Immature natural killer cell (primary cell): ENCODE measurements at regions not wholly inside any gene's neighbourhood (a gene's known extent, or its start where the extent isn't known, plus 50 kb on each side); places are given as distances from the start of the nearest gene placed in this dataset.

Experiments
- DNase-seq, 3 donors: peaks; one replicate each; pipeline ENCODE4 v3.0.0; 2022; ENCODE audit warnings: mixed read lengths in 1 of 3
- H3K27ac Mint-ChIP-seq, 6 donors: one replicate each; pipeline ENCODE4 v1.8.0; 2020; ENCODE audit warnings: mixed read lengths in 6 of 6, mild to moderate bottlenecking in 5 of 6, inconsistent platforms in 4 of 6, moderate library complexity in 3 of 6
- H3K27me3 Mint-ChIP-seq, 3 donors: one replicate each; pipeline ENCODE4 v1.8.0; 2020 to 2021; ENCODE audit warnings: low read depth in 3 of 3, mild to moderate bottlenecking in 3 of 3, mixed read lengths in 3 of 3, moderate library complexity in 3 of 3, inconsistent platforms in 1 of 3
- H3K36me3 Mint-ChIP-seq, 3 donors: one replicate each; pipeline ENCODE4 v1.8.0; 2020; ENCODE audit warnings: mixed read lengths in 3 of 3, inconsistent platforms in 2 of 3, mild to moderate bottlenecking in 2 of 3
- H3K4me1 Mint-ChIP-seq, 2 donors: one replicate each; pipeline ENCODE4 v1.8.0; 2020; ENCODE audit warnings: inconsistent platforms in 2 of 2, mild to moderate bottlenecking in 2 of 2, mixed read lengths in 2 of 2, moderate library complexity in 1 of 2
- H3K4me3 Mint-ChIP-seq, 5 donors: one replicate each; pipeline ENCODE4 v1.8.0; 2020; ENCODE audit warnings: mild to moderate bottlenecking in 5 of 5, mixed read lengths in 5 of 5, inconsistent platforms in 3 of 5, moderate library complexity in 3 of 5
- H3K9me3 Mint-ChIP-seq, 6 donors: one replicate each; pipeline ENCODE4 v1.8.0; 2020; ENCODE audit warnings: mild to moderate bottlenecking in 6 of 6, mixed read lengths in 6 of 6, inconsistent platforms in 4 of 6, moderate library complexity in 3 of 6

- H3K27me3 Mint-ChIP-seq: peaks cover 0 to 4% (median 0%) of the 10 kb centered on the region in 3 donors
- DNase-seq: no peak
- H3K36me3 Mint-ChIP-seq: no peaks in the 10 kb centered on the region
- H3K27ac Mint-ChIP-seq: no peak overlapping the region
- no peak overlapping the region for H3K4me3 Mint-ChIP-seq
- H3K9me3 Mint-ChIP-seq: peaks cover 4 to 42% (median 27%) of the 10 kb centered on the region in 6 donors
- no peaks in the 10 kb centered on the region for H3K4me1 Mint-ChIP-seq
Observed at GRCh38 chr3:104474011-104474410, 892.7 kb upstream of the ALCAM start.

GRCh38 chr3:104503022-104503421 is 863.7 kb upstream of the ALCAM start:
- peaks cover 0 to 23% (median 6%) of the 10 kb centered on the region in 6 donors for H3K9me3 Mint-ChIP-seq
- no peaks in the 10 kb centered on the region for H3K4me1 Mint-ChIP-seq
- DNase-seq: no peak
- no peak overlapping the region for H3K4me3 Mint-ChIP-seq
- H3K27me3 Mint-ChIP-seq: no peaks in the 10 kb centered on the region
- no peaks in the 10 kb centered on the region for H3K36me3 Mint-ChIP-seq
- H3K27ac Mint-ChIP-seq: no peak overlapping the region

GRCh38 chr3:104510131-104510849 is 856.4 kb upstream of the ALCAM start:
- H3K4me3 Mint-ChIP-seq: no peak overlapping the region
- H3K9me3 Mint-ChIP-seq: peaks cover 4 to 23% (median 12%) of the 10 kb centered on the region in 6 donors
- no peaks in the 10 kb centered on the region for H3K27me3 Mint-ChIP-seq
- H3K27ac Mint-ChIP-seq: no peak overlapping the region
- DNase-seq: no peak
- H3K4me1 Mint-ChIP-seq: no peaks in the 10 kb centered on the region
- no peaks in the 10 kb centered on the region for H3K36me3 Mint-ChIP-seq

GRCh38 chr3:104514371-104514770 is 852.3 kb upstream of the ALCAM start:
- Mint-ChIP-seq H3K27me3 (no peaks in the 10 kb centered on the region), H3K27ac (no peak overlapping the region), H3K4me3 (no peak overlapping the region), H3K9me3 (peaks cover 7 to 36% (median 11%) of the 10 kb centered on the region in 6 donors), H3K36me3 (no peaks in the 10 kb centered on the region), H3K4me1 (no peaks in the 10 kb centered on the region)
- DNase-seq: no peak

DNA sequence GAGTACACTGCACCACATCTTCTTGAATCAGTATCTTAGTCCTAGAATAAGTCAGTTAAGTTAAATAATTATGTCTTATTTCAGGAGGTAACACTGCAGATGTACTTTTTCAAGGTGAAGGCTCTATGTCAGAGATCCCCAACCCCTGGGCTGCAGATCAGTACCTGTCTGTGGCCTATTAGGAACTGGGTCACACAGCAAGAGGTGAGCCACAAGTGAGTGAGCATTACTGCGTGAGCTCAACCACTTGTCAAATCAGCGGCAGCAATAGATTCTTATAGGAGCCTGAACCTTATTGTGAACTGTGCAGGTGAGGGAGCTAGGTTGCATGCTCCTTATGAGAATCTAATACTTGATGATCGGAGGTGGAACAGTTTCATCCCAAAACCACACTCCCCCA is 851.9 kb upstream of the ALCAM start:
- DNase-seq: no peak
- Mint-ChIP-seq H3K4me3 (no peak overlapping the region), H3K27ac (no peak overlapping the region), H3K9me3 (peaks cover 7 to 40% (median 12%) of the 10 kb centered on the region in 6 donors), H3K27me3 (peaks cover 0 to 1% (median 0%) of the 10 kb centered on the region in 3 donors), H3K36me3 (no peaks in the 10 kb centered on the region), H3K4me1 (no peaks in the 10 kb centered on the region)

DNA sequence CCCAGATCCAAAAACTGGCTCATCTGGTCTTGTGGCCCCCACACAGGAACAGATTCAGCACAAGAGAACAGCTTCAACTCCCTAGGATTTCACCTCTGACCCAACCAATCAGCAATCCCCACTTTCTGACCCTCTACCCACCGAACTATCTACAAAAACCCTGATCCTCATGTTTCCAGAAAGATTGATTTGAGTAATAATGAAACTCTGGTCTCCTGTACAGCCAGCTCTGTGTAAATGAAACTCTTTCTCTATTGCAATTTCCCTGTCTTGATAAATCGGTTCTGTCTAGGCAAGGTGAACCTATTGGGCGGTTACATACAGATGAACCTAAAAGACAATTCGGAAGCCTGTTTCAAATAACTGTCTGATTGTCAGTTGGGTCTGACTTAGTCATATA is 847.6 kb upstream of the ALCAM start:
- no peaks in the 10 kb centered on the region for H3K36me3 Mint-ChIP-seq
- no peak for DNase-seq
- no peaks in the 10 kb centered on the region for H3K4me1 Mint-ChIP-seq
- H3K27me3 Mint-ChIP-seq: peaks cover 0 to 3% (median 1%) of the 10 kb centered on the region in 3 donors
- H3K9me3 Mint-ChIP-seq: peaks cover 1 to 27% (median 13%) of the 10 kb centered on the region in 6 donors
- no peak overlapping the region for H3K27ac Mint-ChIP-seq
- no peak overlapping the region for H3K4me3 Mint-ChIP-seq

DNA sequence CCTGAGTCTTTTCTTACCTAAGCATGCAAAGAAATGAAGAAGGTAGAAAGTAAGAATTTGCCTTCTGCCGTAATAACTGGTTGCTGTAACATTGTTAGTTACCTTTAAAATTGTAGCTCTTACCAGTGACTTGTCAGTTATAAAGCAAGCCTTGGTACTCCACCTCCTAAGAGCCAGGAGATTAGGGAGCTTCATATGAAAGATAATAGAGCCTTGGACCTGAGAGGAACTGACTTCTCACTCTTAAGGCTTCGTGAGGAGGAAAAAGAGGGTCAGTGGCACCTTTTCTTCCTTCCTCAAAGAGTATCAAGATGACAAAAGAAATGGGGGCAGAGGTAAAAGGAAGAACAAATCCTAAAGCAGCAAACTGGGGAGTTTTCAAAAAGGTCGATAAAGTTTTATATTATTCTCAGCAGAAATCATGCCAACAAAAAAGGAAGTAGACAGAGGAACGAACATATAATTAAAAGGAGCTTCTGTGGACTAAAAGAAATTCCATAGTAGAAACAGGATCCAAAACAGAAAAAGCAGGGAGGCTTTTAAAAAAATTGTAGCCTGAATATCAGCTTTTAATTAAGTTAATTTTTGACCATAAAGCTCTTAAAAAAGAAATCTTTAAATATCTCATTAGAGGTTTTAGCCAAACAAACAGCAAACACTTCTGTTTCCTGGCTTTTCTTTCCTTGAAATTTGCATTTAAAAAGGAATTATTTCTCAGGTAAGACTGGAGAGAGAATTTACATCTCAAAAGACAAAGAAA is 847.1 kb upstream of the ALCAM start:
- Mint-ChIP-seq H3K27me3 (peaks cover 0 to 3% (median 1%) of the 10 kb centered on the region in 3 donors), H3K4me3 (no peak overlapping the region), H3K9me3 (peaks cover 0 to 22% (median 12%) of the 10 kb centered on the region in 6 donors), H3K27ac (no peak overlapping the region), H3K4me1 (no peaks in the 10 kb centered on the region), H3K36me3 (no peaks in the 10 kb centered on the region)
- no peak for DNase-seq

- H3K9me3 Mint-ChIP-seq: peaks cover 0 to 21% (median 11%) of the 10 kb centered on the region in 6 donors
- DNase-seq: no peak
- H3K27ac Mint-ChIP-seq: no peak overlapping the region
- no peaks in the 10 kb centered on the region for H3K4me1 Mint-ChIP-seq
- no peak overlapping the region for H3K4me3 Mint-ChIP-seq
- H3K27me3 Mint-ChIP-seq: peaks cover 0 to 3% (median 1%) of the 10 kb centered on the region in 3 donors
- no peaks in the 10 kb centered on the region for H3K36me3 Mint-ChIP-seq
Observed at GRCh38 chr3:104520228-104520655, 846.5 kb upstream of the ALCAM start.

DNA sequence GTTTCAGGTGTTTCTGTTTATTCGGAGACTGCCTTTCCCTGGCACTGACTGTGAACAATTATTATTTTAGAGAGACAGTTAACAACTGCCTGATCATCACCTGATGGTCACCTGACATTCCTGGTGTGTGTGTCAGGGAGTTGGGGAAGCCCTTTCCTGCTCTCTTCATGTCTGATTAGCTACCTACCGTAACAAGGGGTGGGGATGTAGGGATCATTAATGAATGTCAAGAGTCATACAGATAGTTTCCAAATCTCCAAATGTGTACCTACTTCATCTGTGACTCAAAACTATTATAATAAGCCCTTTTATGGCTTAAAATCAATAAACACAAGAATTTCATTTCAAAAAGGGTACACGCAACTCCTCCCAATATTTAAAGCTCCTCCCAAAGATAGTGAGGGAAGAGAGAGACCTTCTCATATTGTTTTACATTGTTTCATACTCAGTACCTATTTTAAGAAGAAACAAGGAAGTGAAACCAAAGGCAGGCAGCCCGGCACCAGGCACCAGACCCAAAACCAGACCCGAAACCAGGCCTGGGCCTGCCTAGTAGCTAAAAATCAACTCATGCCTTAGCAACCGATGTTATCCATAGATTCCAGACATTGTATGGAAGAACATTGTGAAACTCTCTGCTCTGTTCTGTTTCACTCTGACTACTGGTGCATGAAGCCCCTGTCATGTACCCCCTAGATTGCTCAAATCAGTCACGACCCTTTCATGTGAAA is 844.9 kb upstream of the ALCAM start:
- H3K36me3 Mint-ChIP-seq: no peaks in the 10 kb centered on the region
- H3K4me1 Mint-ChIP-seq: no peaks in the 10 kb centered on the region
- peaks cover 0 to 3% (median 1%) of the 10 kb centered on the region in 3 donors for H3K27me3 Mint-ChIP-seq
- DNase-seq: no peak
- no peak overlapping the region for H3K4me3 Mint-ChIP-seq
- H3K9me3 Mint-ChIP-seq: peaks cover 0 to 18% (median 8%) of the 10 kb centered on the region in 6 donors
- no peak overlapping the region for H3K27ac Mint-ChIP-seq

DNA sequence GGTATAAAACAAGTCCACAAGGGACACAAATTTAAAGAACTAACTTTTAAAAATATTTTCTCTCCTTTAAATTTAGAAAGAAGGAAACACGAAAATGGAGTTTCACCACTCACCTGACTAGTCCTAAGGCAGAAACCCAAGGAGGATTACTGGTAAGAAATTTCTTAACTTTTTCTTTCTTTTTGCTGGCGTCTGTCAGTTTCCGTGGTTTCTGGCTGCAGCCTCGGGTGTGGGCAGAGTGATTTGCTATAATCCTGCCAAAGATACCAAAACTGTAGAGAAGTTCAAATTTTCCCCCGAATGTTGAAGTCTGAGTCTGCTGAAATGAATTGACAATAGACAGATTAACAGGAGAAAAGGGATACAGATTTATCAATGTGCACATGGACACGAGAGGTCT is 843.6 kb upstream of the ALCAM start:
- H3K4me1 Mint-ChIP-seq: no peaks in the 10 kb centered on the region
- H3K9me3 Mint-ChIP-seq: peaks cover 0 to 23% (median 9%) of the 10 kb centered on the region in 6 donors
- H3K27ac Mint-ChIP-seq: no peak overlapping the region
- H3K27me3 Mint-ChIP-seq: peaks cover 0 to 3% (median 1%) of the 10 kb centered on the region in 3 donors
- no peak overlapping the region for H3K4me3 Mint-ChIP-seq
- DNase-seq: no peak
- no peaks in the 10 kb centered on the region for H3K36me3 Mint-ChIP-seq

- H3K36me3 Mint-ChIP-seq: no peaks in the 10 kb centered on the region
- no peak overlapping the region for H3K27ac Mint-ChIP-seq
- DNase-seq: no peak
- no peak overlapping the region for H3K4me3 Mint-ChIP-seq
- peaks cover 0 to 1% (median 0%) of the 10 kb centered on the region in 3 donors for H3K27me3 Mint-ChIP-seq
- H3K9me3 Mint-ChIP-seq: peaks cover 0 to 14% (median 10%) of the 10 kb centered on the region in 6 donors
- no peaks in the 10 kb centered on the region for H3K4me1 Mint-ChIP-seq
Observed at GRCh38 chr3:104526901-104527401, 839.8 kb upstream of the ALCAM start.

GRCh38 chr3:104530934-104531333 is 835.8 kb upstream of the ALCAM start:
- H3K27ac Mint-ChIP-seq: no peak overlapping the region
- H3K4me3 Mint-ChIP-seq: no peak overlapping the region
- no peaks in the 10 kb centered on the region for H3K36me3 Mint-ChIP-seq
- H3K27me3 Mint-ChIP-seq: peaks cover 0 to 3% (median 1%) of the 10 kb centered on the region in 3 donors
- H3K9me3 Mint-ChIP-seq: peaks cover 10 to 24% (median 20%) of the 10 kb centered on the region in 6 donors
- no peaks in the 10 kb centered on the region for H3K4me1 Mint-ChIP-seq
- DNase-seq: no peak

DNA sequence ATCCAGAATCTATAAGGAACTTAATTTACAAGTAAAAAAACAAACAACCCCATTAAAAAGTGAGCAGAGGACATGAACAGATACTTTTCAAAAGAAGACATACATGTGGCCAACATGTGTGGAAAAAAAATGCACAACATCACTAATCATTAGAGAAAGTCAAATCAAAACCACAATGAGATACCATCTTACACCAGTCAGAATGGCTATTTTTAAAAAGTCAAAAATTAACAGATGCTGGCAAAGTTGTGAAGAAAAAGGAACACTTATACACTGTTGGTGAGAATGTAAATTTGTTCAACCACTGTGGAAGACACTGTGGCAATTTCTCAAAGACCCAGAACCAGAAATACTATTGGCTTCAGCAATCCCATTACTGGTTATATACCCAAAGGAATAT is 830.0 kb upstream of the ALCAM start:
- no peak for DNase-seq
- peaks cover 13 to 27% (median 16%) of the 10 kb centered on the region in 6 donors for H3K9me3 Mint-ChIP-seq
- no peak overlapping the region for H3K4me3 Mint-ChIP-seq
- no peaks in the 10 kb centered on the region for H3K36me3 Mint-ChIP-seq
- H3K27me3 Mint-ChIP-seq: peaks cover 0 to 1% (median 1%) of the 10 kb centered on the region in 3 donors
- H3K27ac Mint-ChIP-seq: no peak overlapping the region
- H3K4me1 Mint-ChIP-seq: no peaks in the 10 kb centered on the region
